Activated effector memory CD4-positive, alpha-beta T cell treated with anti-CD3 and anti-CD28 coated beads, Interleukin-2, amount 50 U/mL, for 16 hours (primary cell): ENCODE measurements at regions not wholly inside any gene's neighbourhood (a gene's known extent, or its start where the extent isn't known, plus 50 kb on each side); places are given as distances from the start of the nearest gene placed in this dataset.
A peak's percentile ranks its signal among the peaks of the same experiment; 100 is the strongest.

Experiments used
- DNase-seq: peaks from one replicate; pipeline ENCODE4 v3.0.0-alpha.2; 2020

DNA sequence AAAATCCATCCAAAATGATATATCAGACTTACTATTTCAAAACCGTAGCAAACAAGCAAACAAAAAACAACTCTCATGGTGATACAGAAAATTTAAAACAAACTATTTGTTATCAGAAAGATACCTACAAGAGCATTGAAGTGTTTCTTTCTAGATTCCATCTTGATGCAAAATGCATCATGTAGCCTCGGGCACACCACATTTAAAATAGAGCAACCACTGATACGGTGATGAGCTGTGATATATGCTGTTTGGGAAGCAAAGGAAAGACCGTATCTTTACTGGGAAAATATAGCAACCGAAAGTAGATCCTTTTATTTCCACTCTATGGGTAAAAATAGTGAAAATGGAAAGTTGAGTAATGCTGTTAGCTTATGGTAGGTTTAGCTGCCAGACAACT, 892.0 kb downstream of the GATA3 start:
- DNase-seq = no peak

DNA sequence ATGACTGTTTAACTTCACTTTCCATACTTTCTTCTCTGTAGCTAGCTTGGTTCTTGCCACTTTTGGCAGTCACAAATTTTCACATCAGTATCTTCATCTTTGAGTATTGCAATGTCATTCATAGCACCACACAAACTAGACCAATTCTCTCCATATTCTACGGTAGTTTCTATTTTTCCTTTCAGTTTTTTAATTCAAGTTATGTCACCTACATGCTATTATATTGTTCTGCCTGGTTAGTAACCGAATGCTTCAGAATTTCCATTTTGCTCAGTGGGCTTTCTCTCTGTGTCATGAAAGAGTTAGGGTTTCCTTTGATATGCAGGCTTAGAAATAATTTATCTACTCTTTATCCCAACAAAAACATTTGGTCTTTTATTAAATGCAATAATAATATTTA, 896.5 kb downstream of the GATA3 start:
- DNase-seq = no peak

DNA sequence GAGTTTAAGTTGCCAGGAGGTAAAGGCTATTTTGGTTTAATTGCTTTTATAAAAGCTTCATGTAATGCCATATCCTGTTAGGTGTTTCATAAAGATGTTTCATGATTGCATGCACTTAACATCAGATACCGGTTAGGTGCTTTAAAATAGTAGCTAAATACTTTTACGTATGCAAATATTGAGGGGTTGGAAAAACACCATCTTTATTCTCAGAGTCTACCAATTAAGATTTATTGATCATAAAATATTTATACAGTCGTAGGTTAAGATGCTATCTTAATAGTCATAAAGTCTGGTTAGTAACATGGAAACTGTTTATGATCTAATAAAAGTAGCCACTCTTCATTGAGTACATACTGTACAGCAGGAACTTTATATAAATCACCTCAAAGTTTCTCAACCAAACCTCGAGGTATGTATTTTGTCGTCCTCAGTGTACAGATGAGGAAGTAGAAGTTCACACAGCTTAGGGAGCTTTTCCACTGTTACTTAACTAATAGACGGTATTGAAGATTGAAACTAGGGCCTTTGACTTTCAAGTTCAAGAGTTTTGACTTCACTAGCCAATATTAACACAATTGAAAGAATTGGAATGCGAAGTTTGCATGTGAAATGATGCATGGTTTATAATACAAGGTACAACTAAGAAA, 897.1 kb downstream of the GATA3 start:
- no peak for DNase-seq

DNA sequence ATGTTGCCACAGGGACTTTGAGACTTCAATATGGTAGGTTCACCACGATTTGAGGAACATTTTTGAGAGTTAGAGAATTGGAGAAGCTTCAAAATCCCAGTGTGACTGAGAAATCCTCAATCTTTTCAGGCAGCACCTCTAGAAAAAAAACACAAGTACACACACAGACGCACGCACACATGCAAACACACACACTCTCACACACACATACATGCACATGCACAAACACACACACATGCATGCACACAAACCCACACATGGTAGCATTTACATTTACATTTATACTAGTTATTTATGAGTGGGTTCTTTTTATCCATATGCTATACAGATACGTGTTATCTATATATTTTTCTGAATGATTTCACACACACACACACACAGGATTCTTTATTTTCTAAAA, 901.9 kb downstream of the GATA3 start:
- no peak for DNase-seq

DNA sequence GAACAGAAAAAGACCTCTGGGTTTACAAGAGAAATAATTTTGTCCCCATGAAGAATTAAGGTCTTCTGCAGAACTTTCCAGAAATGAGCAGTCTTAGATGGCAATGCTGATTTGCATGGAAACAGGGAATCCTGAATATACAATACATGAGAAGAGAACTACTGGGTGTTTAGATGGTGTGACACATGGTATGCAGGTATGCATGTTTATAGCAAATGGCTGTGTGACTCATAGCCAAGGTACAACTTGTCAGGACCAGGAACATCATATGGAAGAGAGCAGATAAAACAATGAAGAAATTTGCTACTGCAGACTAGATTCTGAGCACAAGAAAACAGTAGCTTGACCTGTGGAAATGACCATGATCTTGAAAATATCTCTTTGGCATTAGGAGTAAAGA, 907.8 kb downstream of the GATA3 start:
- DNase-seq = no peak

DNA sequence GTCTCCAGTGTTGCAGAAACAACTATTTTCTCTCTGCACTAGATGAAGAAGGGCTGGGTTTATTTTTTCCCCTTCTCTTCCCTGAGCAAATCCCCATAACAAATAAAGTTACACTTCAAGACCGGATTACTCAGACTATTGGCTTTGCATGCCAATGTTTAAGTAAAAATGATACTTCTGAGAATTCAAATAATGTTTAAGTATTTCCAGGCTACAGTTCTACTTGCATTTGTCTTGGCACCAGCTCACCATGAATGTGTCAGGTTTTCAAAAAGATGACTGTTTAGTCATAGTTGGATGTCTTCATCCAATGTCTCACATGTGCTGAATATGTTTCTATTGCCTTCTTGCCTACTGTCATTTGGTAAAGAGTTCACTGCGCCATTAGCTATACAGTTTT, 912.6 kb downstream of the GATA3 start:
- DNase-seq = no peak

DNA sequence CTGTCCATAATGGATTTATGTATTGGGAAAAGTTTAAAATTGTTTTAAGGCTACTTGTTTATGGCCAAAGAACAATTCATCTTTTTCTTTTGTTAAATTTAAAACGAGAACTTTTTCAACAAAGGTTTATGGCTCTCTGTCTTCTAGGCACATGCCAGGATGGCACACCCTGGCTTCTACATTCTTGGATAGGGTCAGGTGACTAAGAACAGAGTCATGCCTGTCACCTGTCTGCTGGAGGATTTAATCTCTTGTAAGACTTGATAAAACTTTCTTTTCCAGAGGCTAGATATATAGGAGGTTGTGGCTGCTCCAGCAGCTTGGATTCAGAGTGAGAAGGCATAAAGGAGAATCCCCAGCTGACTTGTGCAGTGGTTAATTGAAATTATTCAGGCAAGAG, 915.4 kb downstream of the GATA3 start:
- DNase-seq = no peak

DNA sequence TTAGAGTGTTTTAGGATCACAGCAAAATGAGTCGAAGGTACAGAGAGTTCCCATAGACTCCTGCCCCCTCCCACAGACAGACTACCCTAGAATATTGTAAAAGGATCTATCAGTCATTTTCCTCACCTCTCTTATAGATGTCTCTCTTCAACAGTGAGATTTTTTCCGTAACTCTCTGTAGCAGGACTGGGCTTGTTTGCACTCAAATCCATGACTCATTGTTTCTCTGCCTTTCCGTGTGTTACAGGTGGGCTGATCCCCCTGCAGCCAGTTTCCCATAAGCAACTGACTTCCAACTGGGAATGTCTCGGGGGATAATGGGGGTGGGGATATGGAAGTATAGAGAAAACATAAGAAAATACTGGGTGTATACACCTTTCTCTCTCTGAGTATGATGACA, 921.0 kb downstream of the GATA3 start:
- no peak for DNase-seq

DNA sequence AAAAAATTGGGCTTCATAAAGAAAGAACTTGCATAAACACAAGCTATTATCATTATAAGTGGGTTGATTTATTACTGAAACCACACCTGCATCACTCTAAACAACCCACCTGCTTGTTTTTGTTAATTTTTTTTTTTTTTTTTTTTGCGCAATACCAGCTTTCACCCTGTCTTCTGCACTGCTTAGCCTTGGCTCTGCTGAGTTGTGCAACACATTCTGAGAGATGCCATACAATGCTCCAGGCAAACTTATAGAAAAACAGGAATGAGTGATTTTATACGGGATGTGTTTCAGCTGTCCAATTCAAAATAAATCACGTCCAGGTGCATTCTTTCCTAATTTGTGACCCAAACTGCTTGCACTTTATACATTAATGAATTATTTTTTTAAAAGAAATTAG, 923.6 kb downstream of the GATA3 start:
- DNase-seq = no peak

DNA sequence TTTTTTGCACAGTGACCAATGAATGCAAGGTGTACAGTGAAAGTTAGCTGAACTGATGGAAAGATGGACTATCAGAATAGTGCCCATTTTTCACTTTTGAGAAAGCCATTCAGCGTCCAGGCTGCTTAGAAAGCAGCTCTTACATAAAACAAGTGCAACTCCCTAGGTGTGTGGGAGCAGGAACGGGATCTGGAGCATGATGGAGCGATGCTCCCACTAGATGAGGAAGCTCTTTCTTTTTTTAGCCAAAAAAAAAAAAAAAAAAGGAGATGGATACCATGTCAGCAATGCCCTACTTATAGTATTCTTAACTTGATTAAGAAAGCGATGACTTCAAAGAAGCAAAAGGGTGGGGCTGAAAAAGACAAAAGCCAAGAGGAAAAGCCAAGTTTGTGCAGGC, 925.5 kb downstream of the GATA3 start:
- DNase-seq = no peak

DNA sequence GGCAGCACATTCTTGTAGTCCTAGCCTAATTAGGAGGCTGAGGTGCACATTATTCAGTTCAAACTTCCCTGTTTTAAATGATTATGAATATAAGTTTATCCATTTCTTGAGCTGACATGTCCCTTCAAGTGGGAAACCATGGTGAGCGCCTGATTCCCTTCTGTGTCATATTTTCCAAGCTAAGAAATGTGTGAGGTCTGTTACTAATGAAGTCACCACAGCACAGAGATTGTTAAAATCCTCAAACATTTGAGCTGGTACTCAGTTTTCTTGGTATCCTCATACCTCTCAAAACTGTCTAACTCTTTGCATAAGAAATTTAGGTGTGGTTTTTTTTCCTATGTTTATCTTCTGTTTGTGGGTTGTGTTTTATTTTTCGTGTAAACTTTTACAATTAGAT, 926.8 kb downstream of the GATA3 start:
- no peak for DNase-seq

DNA sequence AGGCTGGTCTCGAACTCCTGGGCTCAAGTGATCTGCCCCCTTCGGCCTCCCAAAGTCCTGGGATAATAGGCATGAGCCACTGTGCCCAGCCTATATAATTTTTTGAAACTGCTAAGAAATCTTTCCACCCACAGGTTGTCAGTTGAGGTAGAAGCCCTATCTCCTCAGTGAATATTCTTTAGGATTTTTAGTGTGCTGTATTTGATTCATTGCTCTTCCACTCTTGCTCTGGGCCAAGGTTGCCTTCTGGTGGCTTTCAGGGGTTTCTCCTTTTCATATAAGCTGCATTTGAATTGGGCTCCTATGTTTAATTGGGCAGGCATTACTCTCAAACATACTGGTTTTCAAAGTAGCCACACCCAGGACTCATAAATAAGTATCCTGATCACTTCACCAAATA, 931.2 kb downstream of the GATA3 start:
- no peak for DNase-seq

DNA sequence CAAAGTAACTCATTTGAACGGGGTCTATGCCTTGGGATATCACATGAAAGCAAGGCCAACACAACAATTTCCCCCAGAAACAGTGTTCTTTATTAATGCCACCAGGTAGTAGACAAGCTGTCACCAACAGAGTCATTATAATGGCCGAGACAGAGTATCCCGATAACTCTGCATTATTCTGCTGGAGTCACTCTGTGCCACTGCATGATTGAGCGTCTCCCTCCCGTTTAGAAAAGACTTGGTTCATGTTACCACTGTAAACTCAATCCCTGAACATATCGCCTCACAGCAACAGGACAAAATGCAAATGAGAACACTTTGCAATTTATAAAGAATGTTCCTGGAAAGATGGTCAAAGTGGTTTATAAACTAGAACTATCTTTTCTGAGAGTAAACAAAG, 932.5 kb downstream of the GATA3 start:
- no peak for DNase-seq

DNA sequence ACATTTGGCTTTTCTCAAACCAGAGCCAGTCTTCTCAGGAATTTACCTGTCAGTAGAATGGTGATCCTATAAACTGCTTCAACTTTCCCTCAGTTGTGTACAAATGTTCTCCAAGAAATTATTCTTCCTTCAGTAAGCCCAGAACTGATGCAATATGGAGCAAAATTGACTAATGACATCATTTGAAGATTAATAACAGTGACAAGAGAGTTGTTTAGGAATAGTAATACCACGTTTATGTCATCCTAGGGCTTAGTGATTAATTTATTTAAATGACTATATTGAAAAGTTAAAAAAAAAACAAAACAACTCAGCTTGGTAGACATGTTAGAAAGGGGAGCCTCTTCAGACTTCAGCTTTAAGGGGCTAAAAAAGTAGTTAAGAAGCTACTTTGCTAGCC, 933.2 kb downstream of the GATA3 start:
- DNase-seq = no peak

DNA sequence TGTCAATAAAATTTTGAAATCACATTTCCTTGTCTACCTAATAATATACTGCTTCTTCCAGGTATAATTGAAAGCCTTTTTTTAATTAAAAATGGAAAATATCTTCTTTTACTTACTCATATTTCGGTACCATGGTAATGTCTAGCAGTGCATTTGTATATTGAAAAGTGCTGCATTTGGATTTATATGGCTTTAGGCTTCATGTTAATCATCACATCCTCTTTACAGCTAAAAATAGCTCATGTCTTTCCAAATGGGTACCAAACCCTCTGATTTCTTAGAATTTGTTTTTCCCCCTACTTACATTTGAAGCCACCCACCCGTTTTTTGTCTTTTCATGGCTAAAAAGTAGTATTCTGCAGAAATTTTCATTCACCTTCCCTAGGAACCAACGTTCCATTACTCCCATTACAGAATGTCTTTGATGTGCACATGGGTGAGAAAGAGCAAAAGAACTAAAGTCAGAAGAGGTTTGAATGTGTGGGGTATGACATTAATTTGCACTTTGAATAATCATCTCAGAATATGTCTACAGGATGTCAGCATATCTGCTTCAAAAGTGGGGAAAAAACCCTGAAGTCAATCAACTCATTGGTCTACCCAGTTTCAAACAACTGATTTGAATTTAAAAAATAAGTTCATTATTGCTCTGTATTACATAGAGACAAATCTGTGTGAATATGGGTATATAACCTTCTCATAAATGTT, 935.9 kb downstream of the GATA3 start:
- no peak for DNase-seq

DNA sequence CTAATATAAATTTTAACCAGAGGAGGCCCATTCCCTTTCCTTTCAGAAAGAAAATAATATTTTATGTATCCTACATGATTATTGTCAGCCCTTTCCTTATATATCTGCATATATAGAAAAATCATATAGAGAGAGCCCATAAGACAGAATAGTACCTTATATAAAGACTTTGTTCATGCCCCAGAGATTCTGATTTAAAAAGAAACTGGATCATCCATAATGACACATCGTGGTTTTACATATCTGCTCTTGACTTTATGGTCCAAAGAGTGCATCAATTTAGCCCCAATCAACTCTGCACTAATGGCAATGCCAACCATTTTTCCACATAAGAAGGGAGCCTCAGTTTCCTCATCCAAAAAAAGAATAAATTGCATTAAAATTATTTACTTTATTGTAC, 937.5 kb downstream of the GATA3 start:
- no peak for DNase-seq

DNA sequence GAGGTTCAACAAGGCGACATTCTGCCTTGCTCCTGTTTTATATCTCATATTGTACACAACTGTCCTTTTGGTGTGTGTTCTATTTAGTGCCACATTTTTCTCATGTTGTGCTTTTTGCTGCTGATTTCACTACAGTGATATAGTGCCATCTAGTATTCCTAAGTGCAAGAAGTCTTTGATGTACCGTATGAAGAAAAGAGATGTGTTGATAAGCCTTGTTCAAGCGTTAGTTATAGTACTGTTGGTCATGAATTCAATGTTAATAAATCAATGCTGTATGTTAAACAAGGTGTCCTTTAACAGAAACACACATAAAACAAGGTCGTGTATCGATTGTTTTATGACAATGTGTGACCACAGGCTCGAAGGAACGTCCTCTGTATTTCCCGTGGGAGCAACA, 939.4 kb downstream of the GATA3 start:
- no peak for DNase-seq

DNA sequence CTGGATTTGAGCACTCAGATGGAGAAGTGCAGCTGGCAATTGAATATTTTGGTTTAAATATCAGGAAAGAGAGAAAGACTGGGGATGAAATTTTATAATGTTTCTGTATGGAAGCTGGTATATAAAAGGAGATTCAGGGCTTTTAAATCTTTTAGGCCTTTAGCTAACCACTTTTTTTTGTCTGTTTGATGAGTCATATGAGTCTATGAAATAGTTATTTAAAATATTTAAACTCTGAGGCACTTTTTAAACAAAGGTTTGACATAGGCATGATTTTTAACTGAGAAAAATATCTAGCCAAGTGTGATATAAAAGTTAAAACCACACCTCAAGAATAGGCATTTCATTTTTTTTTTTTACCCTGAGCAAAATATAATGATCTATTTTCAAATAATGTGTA, 944.3 kb downstream of the GATA3 start:
- DNase-seq = no peak

DNA sequence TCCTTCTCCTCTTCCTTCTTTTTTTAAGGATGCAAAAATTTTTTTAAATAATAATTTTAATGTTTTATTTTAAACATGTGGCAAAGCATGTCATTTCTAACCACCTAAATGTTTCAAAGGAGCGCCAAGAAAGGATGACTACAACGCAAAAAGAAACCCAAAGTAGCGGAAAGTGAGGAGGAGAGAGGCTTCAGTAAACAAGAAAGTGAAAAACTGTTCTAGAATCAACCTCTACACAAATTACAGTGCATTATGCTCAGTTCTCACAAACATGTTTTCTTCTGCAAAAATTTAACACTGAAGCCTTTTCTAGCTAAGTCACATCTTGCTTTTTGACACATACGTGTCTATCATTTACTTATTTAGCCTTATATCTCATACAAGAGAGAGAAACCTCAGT, 948.6 kb downstream of the GATA3 start:
- no peak for DNase-seq

DNA sequence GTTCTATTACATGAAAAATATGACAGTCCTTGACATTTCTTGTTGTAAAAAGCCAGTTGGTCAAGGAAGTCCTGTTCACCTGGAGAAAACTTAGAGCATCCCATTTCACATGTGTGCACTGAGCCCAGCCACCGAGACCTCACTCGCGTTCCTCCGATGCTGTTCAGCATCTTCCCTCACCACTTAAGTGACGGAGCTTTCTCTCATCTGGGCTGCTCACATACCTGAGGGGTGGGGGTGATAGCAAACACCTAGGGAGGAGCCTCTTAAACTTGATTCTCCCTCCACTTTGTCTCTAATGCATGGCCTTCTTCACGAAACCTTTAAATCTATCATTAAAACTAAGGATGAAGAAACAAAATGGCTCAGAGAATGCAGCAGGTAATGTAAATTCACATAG, 950.2 kb downstream of the GATA3 start:
- DNase-seq = no peak

DNA sequence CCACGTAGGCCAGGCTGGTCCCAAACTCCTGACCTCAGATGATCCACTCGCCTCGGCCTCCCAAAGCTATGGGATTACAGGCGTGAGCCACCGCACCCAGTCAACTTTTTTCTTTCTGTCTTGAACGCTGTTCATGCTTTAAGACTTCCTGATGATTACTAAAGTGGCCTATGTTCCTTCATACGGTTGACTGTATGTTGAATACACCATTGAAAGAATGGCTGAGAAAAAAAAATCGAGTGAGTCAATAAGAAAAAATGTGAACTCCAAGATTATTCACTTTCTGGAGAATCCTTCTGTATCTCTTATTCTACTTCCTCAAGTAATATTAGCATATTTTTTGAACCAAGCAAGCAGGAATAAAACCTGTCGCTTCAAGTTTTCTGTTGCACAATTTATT, 955.0 kb downstream of the GATA3 start:
- DNase-seq = no peak

DNA sequence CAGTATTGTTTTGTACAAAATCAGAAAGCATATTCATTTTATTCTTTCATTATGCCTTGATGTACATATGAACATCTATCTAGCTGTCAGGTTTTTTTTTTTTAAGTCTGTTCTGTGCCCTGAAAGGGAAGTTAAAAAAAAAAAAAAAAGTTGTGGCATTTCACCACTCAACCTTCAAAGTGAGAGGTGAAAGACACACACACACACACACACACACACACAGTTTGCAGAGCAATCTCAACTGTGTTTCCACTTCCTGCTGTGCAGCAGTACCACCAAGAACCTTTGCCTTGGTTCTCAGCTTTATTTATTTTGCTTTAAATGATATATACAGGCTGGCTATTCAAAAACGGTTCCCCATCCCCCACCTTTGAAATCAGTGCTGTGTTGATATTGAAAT, 955.6 kb downstream of the GATA3 start:
- DNase-seq = peak; percentile 76

DNA sequence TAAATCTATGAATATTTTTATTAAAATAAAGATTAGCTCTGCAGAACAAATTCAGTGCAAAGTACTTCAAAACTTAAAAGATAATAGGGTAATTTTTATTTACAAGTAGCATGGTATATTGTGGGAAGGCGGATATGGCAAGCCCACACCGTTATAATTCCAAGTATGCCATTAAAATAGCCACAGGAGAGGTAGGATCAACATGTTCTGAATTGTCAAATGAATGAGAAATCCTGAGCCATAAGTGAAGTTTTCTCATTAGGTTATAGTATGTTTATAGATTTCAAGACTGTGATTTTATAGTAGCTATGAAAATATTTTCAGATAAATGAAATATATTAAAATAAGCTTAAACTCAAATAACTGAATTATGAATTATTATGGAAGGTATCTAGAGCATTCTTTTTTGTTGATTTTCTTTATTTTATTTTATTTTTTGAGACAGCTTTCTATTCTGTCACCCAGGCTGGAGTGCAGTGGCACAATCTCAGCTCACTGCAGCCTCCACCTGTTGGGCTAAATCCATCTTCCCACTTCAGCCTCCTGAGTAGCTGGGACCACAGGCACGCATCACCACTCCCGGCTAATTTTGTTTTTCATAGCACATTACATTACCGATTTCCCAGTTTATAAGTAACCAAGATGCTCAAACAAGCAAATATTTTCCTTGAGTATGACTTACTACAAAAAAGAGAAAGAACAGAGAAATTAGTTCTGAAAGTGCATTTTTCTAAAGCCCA, 956.6 kb downstream of the GATA3 start:
- DNase-seq = no peak

DNA sequence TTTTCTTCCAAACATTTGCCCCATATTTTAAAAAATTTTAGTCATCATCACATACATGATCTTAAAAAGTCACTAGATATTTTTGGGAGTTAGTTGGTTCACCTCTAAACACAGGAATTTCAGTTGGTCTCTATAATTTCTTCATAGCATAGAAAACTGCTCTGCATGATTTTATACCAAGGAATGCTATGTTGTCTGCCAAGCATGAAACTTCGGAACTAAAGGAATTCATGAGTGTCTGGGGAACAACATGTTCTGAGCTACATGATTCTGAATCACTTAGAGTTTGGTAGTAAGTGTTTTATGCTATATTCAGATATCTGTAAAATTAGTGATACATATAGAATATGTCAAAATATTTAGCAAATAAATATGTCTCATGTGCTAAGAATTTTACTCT, 957.8 kb downstream of the GATA3 start:
- DNase-seq = no peak

DNA sequence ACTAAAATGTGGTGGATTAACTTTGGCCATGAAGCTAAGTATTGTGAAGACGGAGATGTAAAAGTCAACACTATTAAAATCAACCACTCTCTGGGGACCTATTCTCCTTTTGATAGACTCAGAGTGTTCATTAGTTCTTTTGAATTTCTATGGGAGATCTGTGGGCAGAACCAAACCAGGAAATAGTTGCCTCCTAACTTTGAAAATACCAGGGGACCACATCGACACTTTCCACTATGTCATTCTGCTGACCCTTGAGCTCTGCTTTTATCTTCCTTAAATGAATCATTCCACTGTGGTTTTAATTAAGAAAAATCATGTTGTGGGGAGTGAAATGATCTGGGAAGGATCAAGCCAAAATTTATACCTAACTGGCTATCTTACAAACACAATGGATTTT, 960.5 kb downstream of the GATA3 start:
- no peak for DNase-seq
